GDM1 (cell line): ENCODE measurements at regions not wholly inside any gene's neighbourhood (a gene's known extent, or its start where the extent isn't known, plus 50 kb on each side); places are given as distances from the start of the nearest gene placed in this dataset.

ENCODE experiments used
- DNase-seq: peaks from one replicate; lab custom pipeline; 2025; lab: John Stamatoyannopoulos, UW

DNA sequence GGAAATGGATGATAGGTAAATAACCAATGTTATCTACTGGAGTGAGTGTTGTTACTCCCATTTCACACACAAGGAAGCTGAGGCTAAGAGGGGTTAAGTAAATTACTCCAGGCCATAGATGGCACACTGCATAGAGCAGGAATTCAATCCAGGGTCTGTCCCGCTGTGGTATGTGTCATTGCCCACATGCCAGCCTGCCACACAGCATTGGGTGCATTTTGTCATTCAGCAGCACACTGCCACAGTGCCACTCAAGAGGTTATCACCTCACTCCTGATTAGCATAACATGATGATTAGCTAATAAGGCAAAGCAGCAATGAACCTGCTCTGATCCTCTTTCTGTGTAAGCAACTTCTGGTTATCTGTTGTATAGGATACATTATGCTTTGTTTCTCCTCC, 157.4 kb upstream of the CTNNB1 start:
- DNase-seq, result no peak

DNA sequence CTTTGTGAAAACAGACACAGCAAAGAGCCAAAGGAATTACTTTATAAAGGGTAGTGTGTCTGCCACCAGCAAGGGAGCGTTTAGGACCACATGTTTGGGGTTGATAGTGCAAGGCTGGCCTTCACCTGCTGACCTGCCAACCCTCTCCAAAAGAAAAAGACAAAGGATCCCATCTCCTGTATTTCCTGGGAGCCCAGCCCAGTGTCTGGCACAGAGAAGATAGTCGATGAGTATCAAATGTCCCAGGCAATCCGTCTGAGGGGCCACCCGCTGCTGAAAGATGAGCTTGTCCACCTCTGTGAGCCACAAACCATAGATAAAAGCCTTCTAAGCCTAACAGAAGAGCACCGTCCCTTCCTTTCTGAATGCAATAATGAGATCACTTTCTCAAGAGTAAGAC, 154.8 kb upstream of the CTNNB1 start:
- DNase-seq, result no peak

DNA sequence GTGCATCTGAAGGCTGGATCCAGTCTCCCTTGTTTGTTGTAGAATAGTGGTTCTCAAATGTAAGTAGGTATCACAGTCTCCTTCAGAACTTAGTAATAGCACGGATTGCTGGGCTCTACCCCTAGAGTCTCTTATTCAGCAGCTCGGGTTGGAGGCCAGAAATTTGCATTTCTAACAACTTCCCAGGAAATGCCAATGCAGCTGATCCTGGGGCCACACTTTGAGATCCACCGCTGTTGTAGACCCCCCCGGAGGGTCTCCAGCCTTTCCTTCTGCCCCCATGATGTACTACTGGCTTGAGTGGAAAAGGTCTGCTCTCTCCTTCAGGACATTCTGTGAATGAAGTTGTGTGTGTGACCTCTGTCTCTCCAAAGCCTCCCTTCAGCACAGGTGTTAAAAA, 153.8 kb upstream of the CTNNB1 start:
- no peak for DNase-seq

DNA sequence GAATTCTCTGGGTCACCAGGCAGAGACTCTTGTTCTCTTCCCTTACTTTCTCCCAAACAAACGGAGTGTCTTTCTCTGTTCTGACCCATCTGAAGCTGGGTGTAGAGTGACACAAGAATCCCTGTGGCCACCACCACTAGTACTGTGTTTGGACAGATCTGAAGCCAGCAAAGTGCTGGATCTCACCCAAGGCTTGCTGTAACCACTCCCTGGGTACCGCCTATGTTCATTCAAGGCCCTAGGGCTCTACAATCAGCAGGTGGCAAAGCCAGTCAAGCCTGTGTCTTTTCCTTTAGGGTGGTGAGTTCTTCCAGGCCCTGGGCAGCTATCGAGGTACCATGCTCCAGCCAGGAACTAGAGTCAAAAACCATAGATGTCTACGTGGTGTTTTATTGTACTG, 149.2 kb upstream of the CTNNB1 start:
- DNase-seq, result no peak

DNA sequence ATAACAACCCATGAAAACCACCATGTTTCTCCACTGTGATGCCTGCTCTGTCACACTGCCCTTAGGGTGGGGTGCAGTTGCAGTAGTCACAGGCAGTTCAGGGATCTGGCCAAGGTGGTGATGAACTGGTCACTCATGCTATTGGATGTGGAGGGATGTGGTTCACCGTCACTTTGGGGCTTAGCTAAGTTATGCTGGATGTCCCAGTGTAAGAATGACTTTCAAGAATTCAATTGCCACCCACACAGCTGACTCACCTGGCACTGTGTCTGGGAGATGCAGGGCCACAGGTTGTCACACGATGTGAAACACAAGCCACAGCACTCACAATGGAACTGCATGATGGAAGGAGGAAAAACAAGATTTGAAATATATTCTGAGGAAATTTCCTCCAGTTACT, 146.1 kb upstream of the CTNNB1 start:
- no peak for DNase-seq

DNA sequence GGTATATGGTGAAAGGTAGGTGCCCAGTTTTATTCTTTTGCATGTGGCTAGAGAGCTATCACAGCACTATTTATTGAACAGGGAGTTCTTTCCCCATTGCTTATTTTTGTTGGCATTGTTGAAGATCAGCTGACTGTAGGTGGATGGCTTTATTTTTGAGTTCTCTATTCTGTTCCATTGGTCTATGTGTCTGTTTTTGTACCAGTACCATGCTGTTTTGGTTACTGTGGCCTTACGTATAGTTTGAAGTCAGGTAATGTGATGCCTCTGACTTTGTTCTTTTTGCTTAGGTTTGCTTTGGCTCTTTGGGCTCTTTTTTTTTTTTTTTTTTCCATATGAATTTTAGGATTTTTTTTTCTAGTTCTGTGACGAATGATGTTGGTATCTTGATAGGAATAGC, 139.2 kb upstream of the CTNNB1 start:
- no peak for DNase-seq

DNA sequence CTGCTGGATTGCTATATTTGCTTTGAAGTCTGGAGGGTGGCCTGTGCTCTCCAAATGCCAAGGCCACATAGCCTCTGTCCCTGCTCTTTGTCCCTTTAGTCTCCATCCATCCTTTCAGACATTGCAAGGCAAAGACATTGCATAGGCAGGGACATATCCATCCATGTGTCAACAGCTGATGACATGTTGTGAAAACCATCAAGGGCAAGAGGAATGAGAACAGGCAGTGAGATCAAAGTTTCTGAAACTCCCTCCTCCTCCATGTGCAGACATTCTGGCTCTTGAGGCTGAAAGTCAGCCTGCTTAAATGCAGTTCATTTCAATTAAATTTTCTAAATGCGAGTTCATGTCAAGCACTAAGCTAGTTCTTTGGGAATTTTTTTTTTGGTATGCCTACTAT, 135.2 kb upstream of the CTNNB1 start:
- no peak for DNase-seq

DNA sequence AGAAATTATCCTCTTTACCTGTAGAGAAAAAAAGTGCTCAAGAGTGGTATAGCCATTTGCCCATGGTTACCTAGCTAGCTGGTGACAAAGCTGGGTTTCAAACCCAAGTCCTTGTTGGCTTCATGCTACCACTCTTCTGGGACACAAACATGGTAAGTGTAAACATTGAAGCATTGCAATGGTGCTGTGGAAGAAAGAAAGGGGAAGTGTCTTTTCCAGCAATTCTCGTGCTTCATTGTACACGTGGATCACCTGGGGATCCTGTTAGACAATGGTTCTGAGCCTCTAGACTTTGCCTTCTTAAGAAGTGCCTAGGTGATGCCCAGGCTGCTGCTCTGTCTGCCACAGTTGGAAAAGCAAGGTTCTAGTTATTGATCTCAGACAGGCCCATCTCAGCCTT, 134.8 kb upstream of the CTNNB1 start:
- no peak for DNase-seq

DNA sequence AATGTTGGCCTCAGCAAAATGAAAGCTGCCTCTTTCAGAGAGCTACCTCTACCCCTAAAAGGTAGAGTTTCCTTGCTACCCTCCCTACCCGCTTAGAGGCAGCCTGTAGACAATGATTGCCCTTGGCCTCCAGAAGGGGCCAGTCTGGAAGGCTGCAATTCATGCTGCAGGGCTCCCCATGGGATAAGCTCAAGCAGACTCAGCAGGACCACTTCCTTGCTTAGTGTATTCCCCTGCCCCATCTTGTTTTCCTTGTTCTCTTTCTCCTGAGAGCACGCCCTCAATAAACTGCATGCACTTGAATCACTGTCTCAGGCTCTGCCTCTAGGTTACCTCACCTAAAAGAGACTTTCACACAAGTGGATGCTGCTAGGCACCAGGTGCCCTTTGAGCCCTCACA, 134.0 kb upstream of the CTNNB1 start:
- DNase-seq, result no peak

DNA sequence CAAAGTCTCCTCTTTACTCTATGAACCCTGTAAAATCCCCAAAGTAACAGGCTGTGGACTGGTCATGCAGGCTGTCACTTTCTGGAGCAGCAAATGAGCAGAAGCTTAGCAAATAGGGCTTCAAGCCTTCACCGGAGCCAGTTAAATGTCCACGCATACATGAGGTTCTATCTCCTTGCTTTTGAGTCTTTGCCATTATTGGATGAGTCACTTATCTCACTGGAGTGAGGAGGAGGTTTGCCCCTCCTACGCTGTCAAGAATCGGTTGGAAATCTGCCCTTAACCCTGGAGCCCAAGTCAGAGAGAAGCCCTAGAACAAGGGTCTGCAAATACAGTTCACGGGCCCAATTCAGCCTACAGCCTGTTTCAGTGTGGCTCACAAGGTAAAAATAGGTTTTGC, 126.1 kb upstream of the CTNNB1 start:
- no peak for DNase-seq

DNA sequence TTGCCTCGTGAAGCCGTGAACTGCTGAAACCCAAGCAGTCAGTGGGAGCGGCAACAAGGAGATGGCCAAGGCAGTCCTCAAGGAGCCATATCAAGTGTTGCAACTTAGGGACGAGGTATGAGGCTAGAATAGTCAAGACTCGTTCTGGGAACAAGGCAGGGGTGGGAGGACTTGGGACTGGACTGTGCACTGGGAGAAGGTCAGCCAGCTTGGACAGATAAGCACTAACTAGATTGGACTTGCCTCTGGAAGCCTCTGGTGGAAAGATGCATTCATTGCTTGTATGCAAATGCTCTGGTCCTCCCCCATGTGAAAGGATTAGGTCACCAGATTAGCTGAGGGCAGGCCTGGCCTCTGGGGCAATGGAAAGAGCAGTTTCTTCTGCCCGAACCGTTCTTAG, 123.3 kb upstream of the CTNNB1 start:
- DNase-seq, result no peak

DNA sequence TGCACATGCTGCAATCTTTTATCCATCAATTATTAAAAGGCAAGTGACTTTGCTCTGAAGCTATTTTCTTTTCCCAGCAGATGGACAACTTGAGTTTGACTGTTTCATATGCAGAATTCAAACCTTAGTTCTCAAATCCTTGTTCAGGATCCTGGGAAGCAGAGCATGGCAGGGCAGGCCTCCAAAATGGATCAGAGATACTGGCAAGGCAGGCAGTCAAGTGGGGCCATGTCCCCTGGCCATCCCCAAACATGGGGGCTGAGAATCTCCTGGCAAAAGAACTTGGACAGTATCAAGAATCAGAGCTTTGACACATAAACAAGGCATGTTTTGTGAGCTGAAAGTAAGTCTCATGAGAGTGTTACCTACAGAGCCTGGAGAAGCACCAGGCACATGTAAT, 122.9 kb upstream of the CTNNB1 start:
- DNase-seq, result no peak

DNA sequence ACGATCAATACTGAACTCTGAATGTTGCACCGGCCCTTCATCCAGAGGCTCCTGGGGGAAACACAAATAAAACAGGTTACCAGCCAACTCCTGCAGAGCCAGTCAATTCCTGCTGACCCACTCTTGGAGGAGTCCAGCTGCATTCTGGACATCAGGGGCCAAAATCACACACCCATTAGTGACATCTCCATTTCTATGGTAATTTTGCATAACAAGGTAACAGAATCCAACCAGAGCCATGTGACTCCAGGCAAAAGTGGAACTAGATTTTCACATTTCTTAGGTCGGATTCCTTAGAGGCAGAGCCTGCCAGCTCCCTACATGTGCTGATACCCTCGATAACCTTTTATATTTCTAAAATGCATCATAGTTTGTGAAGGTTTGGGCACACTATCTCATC, 119.2 kb upstream of the CTNNB1 start:
- DNase-seq, result no peak

DNA sequence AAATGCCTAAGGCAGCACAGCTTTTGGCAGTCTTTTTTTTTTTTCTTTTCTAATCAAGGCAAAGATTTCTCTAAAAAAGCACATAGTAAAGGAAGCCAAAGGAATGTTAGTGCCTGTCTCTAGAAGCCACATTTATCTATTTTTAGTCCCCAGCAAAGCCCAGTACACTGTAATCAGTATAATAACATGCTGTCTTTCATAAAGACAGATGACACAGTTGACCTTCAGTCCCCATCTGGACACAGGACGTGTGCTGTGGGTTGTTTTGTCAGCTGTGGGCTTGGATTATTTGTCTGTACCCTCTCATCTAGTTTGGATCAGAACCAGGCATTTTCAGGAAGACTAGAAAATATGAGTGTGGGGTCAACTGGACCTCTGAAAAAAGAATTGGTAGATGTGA, 110.4 kb upstream of the CTNNB1 start:
- no peak for DNase-seq

DNA sequence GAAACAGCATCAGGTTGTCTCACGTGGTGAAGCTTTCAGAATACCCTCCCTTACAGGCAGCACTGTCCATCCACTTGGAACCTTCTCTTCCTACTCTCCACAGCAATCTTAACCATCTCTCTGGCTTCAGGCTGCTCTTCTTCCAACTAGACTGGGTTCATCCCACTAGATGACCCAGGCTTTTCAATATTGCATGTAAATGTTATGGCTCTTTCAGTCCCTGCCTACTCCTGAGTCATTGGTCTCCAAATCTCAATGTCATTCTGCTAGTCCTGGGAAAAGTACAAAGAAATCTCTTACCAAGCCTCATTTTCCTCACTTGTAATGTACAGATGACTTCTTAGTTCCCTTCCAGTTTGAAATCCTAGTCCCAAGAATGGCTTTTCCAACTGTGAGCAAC, 109.7 kb upstream of the CTNNB1 start:
- DNase-seq, result no peak

DNA sequence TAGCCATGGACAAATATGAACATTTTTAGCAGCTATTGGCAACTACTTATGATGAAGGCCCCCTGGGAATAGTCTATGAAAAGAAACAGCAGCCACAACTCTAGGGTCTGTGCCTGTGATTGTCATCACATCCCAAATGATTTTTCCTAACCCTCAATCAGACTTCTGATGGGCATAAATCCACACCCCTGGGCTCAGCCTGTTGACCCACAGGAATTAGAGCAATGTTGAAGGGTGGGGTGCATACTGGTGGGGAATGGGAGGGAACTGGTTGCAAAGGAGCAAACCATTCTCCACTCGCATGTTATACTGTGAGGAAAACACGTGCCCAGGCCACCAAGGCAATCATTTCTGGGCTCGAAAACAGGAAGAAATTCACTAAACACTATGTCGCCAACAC, 106.5 kb upstream of the CTNNB1 start:
- no peak for DNase-seq

DNA sequence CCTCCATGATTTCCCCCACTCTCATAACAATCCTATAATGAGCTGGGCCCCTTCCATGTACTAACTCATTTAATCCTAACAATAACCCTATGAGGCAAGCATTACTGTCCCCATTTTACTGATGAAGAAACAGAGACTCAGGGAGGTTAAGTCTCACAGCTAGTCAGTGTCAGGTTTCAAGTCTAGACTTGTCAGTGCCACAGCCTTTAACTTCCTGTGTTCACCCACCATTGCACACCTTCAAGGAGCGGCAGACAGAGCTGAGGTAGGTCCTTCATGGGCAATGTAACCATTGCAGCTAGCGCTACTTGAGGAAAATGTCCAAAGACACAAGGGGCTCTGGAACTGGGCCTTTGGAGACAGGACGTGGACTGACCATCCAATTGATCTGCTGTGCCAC, 105.8 kb upstream of the CTNNB1 start:
- no peak for DNase-seq

DNA sequence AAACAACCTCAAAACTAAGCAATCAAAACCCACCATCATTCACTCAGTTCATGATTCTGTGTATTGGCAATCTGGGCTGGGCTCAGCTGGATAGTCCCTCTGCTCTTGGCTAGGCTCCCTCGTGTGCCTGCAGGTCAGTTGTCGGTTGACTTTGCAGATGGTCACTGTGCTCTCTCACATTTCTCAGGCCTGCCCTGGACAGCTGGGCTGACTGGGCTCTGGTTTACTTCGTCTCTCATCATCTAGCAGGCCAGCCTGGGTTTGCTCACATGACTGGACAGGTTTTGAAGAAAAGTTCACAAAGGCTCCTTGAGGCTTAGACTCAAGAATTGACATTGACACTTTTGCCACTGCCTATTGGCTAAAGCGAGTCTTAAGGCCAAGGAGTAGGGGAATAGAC, 105.0 kb upstream of the CTNNB1 start:
- no peak for DNase-seq

DNA sequence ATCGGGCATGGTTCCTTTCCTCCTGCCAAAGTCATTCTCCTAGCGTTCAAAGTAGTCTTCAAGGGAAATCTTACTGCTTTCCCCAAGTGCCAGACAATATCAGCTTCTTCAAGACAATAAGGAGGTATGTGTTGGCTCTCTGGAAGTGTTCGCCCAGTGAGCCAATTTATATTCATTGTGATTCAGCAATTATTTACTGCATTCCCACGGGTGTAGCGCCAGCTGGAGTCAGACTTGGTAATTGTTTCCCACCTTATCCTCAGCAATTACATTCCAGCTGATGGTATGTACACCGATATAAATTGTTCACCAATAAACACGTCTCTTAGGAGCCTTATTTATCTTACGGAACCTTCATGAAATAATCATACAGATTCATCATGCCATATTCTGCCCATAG, 103.6 kb upstream of the CTNNB1 start:
- DNase-seq, result no peak

DNA sequence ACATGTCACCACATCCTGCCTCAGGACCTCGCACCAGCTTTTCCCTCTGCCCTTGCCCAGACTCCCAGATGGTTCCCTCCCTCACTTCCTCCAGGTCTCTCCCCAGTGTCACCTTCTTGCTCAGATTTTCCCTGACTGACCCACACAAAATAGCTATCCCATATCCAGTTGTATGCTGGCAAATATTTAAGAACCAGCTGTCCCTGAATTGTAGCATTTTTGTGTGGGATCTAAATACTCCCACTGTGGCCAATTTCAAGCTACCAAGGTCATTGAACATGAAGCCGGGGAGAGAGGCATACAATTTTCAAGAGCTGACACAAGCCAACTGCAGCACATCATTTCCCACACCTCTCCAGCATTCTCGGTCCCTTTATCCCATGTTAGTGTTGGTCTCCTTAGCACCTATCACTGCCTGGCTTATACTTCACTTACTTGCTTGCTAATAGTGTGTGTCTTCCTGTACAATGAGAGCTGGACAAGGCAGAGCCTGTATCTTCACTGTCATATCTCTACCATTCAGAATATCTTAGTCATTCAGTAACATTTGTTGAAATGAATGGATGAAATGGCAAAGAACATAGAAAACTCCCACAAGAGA, 101.3 kb upstream of the CTNNB1 start:
- no peak for DNase-seq

DNA sequence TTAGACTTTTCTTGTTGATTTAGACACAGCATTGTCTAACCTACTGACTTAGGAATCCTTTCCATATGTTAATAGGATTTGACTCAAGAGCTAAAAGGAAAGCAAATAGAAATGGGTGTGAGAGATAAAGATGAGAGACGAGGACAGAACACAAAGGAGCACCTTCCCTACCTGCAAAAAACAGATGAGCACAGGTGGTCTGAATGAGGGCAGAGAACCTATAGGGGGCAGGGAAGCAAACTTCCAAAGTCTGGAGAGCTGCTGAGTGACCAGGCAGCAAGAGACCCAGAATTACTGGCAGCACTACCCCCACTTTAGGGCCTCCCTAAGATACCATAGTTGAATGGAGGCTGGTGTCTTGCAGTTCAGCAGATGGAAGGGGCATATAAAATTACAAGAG, 98.1 kb upstream of the CTNNB1 start:
- no peak for DNase-seq

DNA sequence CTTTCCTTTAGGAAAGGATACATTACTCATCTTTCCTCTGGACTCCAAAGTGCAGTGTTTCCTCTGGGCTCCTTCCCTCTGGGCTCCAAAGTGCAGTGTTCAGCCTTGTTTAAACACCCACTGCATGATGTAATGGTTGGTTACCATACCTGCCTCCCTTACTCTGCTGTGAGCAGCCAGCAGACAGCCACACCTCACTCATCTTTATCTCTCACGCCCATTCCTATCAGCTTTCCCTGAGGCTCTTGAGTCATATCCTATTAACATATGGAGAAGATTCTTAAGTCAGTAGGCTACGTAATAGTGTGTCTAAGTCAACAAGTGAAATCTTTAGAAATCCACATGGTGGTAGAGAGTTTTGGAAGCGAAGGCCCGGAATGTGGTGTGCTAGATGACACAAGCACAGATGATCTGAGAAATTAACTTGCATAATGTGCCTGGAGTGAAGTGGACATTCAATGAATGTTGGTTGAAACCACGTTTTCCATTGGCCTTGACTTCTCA, 97.2 kb upstream of the CTNNB1 start:
- no peak for DNase-seq

DNA sequence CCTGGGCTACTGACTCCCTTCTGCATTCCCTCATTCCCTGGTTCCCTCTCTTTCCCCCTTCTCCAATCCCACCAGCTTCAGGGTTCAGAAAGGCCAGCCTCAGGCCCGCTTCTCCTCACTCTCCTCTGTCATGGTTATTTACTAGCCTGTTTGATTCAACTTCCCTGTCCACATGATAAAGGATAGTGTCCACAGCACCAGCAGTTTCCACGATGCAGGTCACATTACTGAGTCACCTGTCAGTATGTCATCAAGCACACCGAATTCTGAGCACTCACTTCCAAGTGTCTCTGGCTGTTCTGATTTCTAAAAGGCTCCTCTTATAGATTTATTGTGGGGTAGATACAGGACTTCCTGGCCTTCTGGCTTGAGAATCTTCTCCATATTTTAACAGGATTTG, 96.6 kb upstream of the CTNNB1 start:
- no peak for DNase-seq

DNA sequence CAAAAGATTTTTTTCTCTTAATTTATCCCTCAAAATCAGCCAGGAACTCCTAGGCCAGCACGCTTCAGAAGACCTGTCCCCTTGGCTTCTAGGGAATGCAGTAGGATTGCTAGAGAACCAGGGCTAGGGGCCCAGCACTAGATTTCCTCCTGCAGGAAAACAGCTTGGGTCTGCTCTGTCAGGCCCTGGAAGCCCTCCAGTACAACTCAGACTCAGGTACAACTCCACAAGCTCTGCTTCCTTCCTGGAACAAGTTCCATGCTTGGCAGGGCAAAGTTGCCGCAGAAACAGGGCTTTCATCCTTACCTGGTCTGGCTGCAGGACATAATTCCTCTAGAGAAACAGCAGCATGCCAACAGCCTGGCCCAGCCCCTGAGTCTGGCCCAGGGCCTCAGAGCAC, 96.1 kb upstream of the CTNNB1 start:
- no peak for DNase-seq

DNA sequence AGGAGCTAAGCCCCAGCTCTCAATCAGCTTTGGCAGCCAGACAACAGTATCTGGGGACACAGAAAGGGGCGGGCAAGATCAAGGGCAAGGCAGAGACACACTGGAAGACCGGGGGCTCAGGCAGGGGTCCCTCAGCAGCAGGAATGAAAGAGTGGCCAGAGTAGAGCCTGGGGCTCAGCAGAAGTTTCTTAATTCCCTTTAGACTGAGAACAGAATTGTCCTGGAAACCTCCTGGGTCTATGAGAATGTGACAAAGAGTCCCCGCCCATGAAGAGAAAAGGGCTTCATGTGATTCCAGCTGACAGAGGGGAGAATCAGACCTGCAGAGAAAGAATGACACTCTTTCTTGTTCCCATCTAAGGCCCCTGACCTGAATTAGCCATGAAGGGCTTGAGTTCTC, 95.2 kb upstream of the CTNNB1 start:
- DNase-seq, result no peak
